H9 (cell line): ENCODE measurements at regions not wholly inside any gene's neighbourhood (a gene's known extent, or its start where the extent isn't known, plus 50 kb on each side); places are given as distances from the start of the nearest gene placed in this dataset.

ENCODE experiments used
- DNase-seq: peaks from one replicate; pipeline ENCODE4 v3.0.0-alpha.2; 2017
- H2AFZ ChIP-seq: one replicate; pipeline ENCODE4 v1.6.1; 2013; ENCODE audit warnings: mild to moderate bottlenecking, low read length, control low read depth, moderate library complexity
- H2AK5ac ChIP-seq: 2 replicates; pipeline ENCODE4 v1.6.1; 2013; ENCODE audit warnings: low read length, control low read depth, mixed read lengths; ENCODE audit not compliant: insufficient read length
- H2BK120ac ChIP-seq: one replicate; pipeline ENCODE4 v1.6.1; 2013; ENCODE audit warnings: low read depth, mild to moderate bottlenecking, low read length, control low read depth, inconsistent platforms; ENCODE audit not compliant: poor library complexity, severe bottlenecking
- H2BK12ac ChIP-seq: 2 replicates; pipeline ENCODE4 v1.6.1; 2013; ENCODE audit warnings: low read length, control low read depth, mixed read lengths, low read depth; ENCODE audit not compliant: insufficient read length
- H2BK15ac ChIP-seq: 2 replicates; pipeline ENCODE4 v1.6.1; 2013; ENCODE audit warnings: low read depth, low read length, control low read depth
- H2BK20ac ChIP-seq: one replicate; pipeline ENCODE4 v1.6.1; 2013; ENCODE audit warnings: low read depth, mild to moderate bottlenecking, low read length, control low read depth, inconsistent platforms; ENCODE audit not compliant: poor library complexity, severe bottlenecking
- H2BK5ac ChIP-seq: 2 replicates; pipeline ENCODE4 v1.6.1; 2013; ENCODE audit warnings: low read length, control low read depth, mixed read lengths; ENCODE audit not compliant: insufficient read length
- H3K14ac ChIP-seq: 2 replicates; pipeline ENCODE4 v1.6.1; 2013; ENCODE audit warnings: low read length, control low read depth; ENCODE audit not compliant: insufficient read depth
- H3K18ac ChIP-seq: 2 replicates; pipeline ENCODE4 v1.6.1; 2013; ENCODE audit warnings: low read depth, mild to moderate bottlenecking, mixed read lengths, low read length, control low read depth; ENCODE audit not compliant: insufficient read length
- H3K23ac ChIP-seq: 2 replicates; pipeline ENCODE4 v1.6.1; 2013; ENCODE audit warnings: low read length, control low read depth, mixed read lengths, low read depth; ENCODE audit not compliant: insufficient read length
- H3K23me2 ChIP-seq: 2 replicates; pipeline ENCODE4 v1.6.1; 2013; ENCODE audit warnings: low read depth, mild to moderate bottlenecking, mixed read lengths, low read length, control low read depth; ENCODE audit not compliant: insufficient read length, poor library complexity, severe bottlenecking
- H3K27ac ChIP-seq: 2 replicates; pipeline ENCODE4 v1.5.1; 2013; ENCODE audit warnings: low read length, control low read depth, mixed read lengths, low read depth; ENCODE audit not compliant: insufficient read length
- H3K27me3 ChIP-seq: 2 replicates; pipeline ENCODE4 v1.6.1; 2013; ENCODE audit warnings: low read length, control low read depth, inconsistent platforms; ENCODE audit not compliant: insufficient read depth
- H3K4ac ChIP-seq: 2 replicates; pipeline ENCODE4 v1.6.1; 2013; ENCODE audit warnings: low read depth, mild to moderate bottlenecking, control low read depth, inconsistent platforms, low read length, moderate library complexity
- H3K4me1 ChIP-seq: 2 replicates; pipeline ENCODE4 v1.6.1; 2013; ENCODE audit warnings: low read length, control low read depth, inconsistent platforms; ENCODE audit not compliant: insufficient read depth
- H3K4me2 ChIP-seq: 2 replicates; pipeline ENCODE4 v1.6.1; 2013; ENCODE audit warnings: low read length, control low read depth, mixed read lengths; ENCODE audit not compliant: insufficient read length, insufficient read depth
- H3K56ac ChIP-seq: 2 replicates; pipeline ENCODE4 v1.6.1; 2013; ENCODE audit warnings: low read depth, mild to moderate bottlenecking, mixed read lengths, low read length, control low read depth; ENCODE audit not compliant: insufficient read length
- H3K79me1 ChIP-seq: 2 replicates; pipeline ENCODE4 v1.6.1; 2013; ENCODE audit warnings: low read depth, mild to moderate bottlenecking, moderate library complexity, low read length, control low read depth, inconsistent platforms; ENCODE audit not compliant: insufficient read depth, poor library complexity, severe bottlenecking
- H3K79me2 ChIP-seq: 2 replicates; pipeline ENCODE4 v1.6.1; 2013; ENCODE audit warnings: low read length, control low read depth, inconsistent platforms; ENCODE audit not compliant: insufficient read depth
- H3K9ac ChIP-seq: 2 replicates; pipeline ENCODE4 v1.6.1; 2013; ENCODE audit warnings: low read length, control low read depth, mixed read lengths; ENCODE audit not compliant: insufficient read length; ENCODE audit errors: extremely low read depth
- H3K9me3 ChIP-seq: one replicate; pipeline ENCODE4 v1.6.1; 2013; ENCODE audit warnings: low read depth, low read length, inconsistent platforms; ENCODE audit not compliant: control insufficient read depth
- H3T11ph ChIP-seq: one replicate; pipeline ENCODE4 v1.6.1; 2013; ENCODE audit warnings: mild to moderate bottlenecking, low read length, control low read depth, inconsistent platforms
- H4K20me1 ChIP-seq: one replicate; pipeline ENCODE4 v1.6.1; 2013; ENCODE audit not compliant: control insufficient read depth, insufficient read length, insufficient read depth
- H4K5ac ChIP-seq: 2 replicates; pipeline ENCODE4 v1.6.1; 2013; ENCODE audit warnings: low read depth, mild to moderate bottlenecking, mixed read lengths, low read length, control low read depth; ENCODE audit not compliant: insufficient read length
- H4K8ac ChIP-seq: replicated peaks from 2 replicates; pipeline ENCODE4 v1.6.1; 2013; ENCODE audit warnings: low read length, control low read depth, mixed read lengths, low read depth; ENCODE audit not compliant: insufficient read length
- H4K91ac ChIP-seq: 2 replicates; pipeline ENCODE4 v1.6.1; 2013; ENCODE audit warnings: low read depth, mild to moderate bottlenecking, moderate library complexity, mixed read lengths, low read length, control low read depth; ENCODE audit not compliant: insufficient read length
- H3K27ac Mint-ChIP-seq, 3 experiments: 2 replicates in 2 of 3; 3 replicates in 1 of 3; pipeline ENCODE4 v1.8.0; 2020 to 2021; ENCODE audit warnings: mixed read lengths in 3 of 3, mild to moderate bottlenecking in 1 of 3, moderate library complexity in 1 of 3
- H3K27me3 Mint-ChIP-seq: 2 replicates; pipeline ENCODE4 v1.8.0; 2021; ENCODE audit warnings: low read depth, mild to moderate bottlenecking, moderate library complexity, mixed read lengths
- H3K36me3 Mint-ChIP-seq, 3 experiments: 2 replicates in 2 of 3; 3 replicates in 1 of 3; pipeline ENCODE4 v1.8.0; 2020 to 2021; ENCODE audit warnings: low read depth in 3 of 3, mixed read lengths in 3 of 3; ENCODE audit not compliant: insufficient read depth in 1 of 3
- H3K4me1 Mint-ChIP-seq, 2 experiments: 2 replicates each; pipeline ENCODE4 v1.8.0; 2020; ENCODE audit warnings: mixed read lengths in 2 of 2
- H3K4me3 Mint-ChIP-seq, 2 experiments: 2 replicates in 1 of 2; 3 replicates in 1 of 2; pipeline ENCODE4 v1.8.0; 2020 to 2021; ENCODE audit warnings: mild to moderate bottlenecking in 2 of 2, mixed read lengths in 2 of 2, moderate library complexity in 1 of 2
- H3K9me3 Mint-ChIP-seq, 2 experiments: 2 replicates in 1 of 2; 3 replicates in 1 of 2; pipeline ENCODE4 v1.8.0; 2020; ENCODE audit warnings: mild to moderate bottlenecking in 2 of 2, mixed read lengths in 2 of 2, moderate library complexity in 1 of 2
- CTCF ChIP-seq: fragments of 200-600 bp; sonication (generic); conservative IDR thresholded peaks from 3 replicates; pipeline ENCODE4 v1.8.0; 2021; ENCODE audit warnings: antibody characterized with exemption, mild to moderate bottlenecking
- WGBS: extraction: QIAGEN DNeasy Blood & Tissue Kit; methylation state at CpG from one replicate; pipeline ENCODE4 v1.1.7; 2013; ENCODE audit warnings: missing lambda C conversion rate, low lambda C conversion rate, mixed read lengths; ENCODE audit not compliant: insufficient read length; ENCODE audit errors: extremely low coverage; 5-methylcytosine and 5-hydroxymethylcytosine counted together

- H3K27me3 Mint-ChIP-seq: no peaks in the 10 kb centered on the region
- no peak overlapping the region for H3K27ac ChIP-seq
- no peak for TF ChIP-seq CTCF
- no peak overlapping the region for H3K23ac ChIP-seq
- no peak overlapping the region for H3K9ac ChIP-seq
- H3K79me2 ChIP-seq: no peaks in the 10 kb centered on the region
- H3K4me3 Mint-ChIP-seq: no peak overlapping the region
- H3K9me3 Mint-ChIP-seq: peaks cover 6 to 9% of the 10 kb centered on the region in 2 experiments
- H3T11ph ChIP-seq: no peak overlapping the region
- no peaks in the 10 kb centered on the region for H3K79me1 ChIP-seq
- no peaks in the 10 kb centered on the region for H3K23me2 ChIP-seq
- no peak overlapping the region for H2BK15ac ChIP-seq
- H3K4me2 ChIP-seq: no peak overlapping the region
- H3K56ac ChIP-seq: no peak overlapping the region
- no peak overlapping the region for H3K4ac ChIP-seq
- H4K20me1 ChIP-seq: no peaks in the 10 kb centered on the region
- H3K4me1 ChIP-seq: no peaks in the 10 kb centered on the region
- peaks cover 4 to 11% (median 11%) of the 10 kb centered on the region in 3 experiments for H3K36me3 Mint-ChIP-seq
- H3K27ac Mint-ChIP-seq: no peak overlapping the region
- no peak overlapping the region for H2AK5ac ChIP-seq
- H3K4me1 Mint-ChIP-seq: no peaks in the 10 kb centered on the region
- no peak overlapping the region for H3K18ac ChIP-seq
- no peak for DNase-seq
- H2AFZ ChIP-seq: no peak overlapping the region
- H2BK12ac ChIP-seq: no peak overlapping the region
- H4K91ac ChIP-seq: no peak overlapping the region
- no peaks in the 10 kb centered on the region for H3K27me3 ChIP-seq
- H4K8ac ChIP-seq: no peak overlapping the region
- no peak overlapping the region for H2BK5ac ChIP-seq
- no peak overlapping the region for H2BK20ac ChIP-seq
- peaks cover 4% of the 10 kb centered on the region for H3K9me3 ChIP-seq
- no peak overlapping the region for H2BK120ac ChIP-seq
- H4K5ac ChIP-seq: no peak overlapping the region
- no peak overlapping the region for H3K14ac ChIP-seq
- no CpG with 5 or more reads among the region's 4 CpGs for WGBS
Observed at GRCh38 chr2:187803816-187804215, 249.6 kb upstream of the TFPI start.
